ENCODE measurements at regions not wholly inside any gene's neighbourhood (a gene's known extent, or its start where the extent isn't known, plus 50 kb on each side); places are given as distances from the start of the nearest gene placed in this dataset.
"Not testable (repeated sequence)": the region's sequence is repeated elsewhere in the genome, so short reads cannot be mapped to it uniquely, and the experiment has no call there.

- Mint-ChIP-seq H3K4me1 (ENCODE audit: unreplicated experiment) (no peaks in the 10 kb centered on the region), H3K27ac (ENCODE audit: unreplicated experiment) (no peak overlapping the region), H3K36me3 (ENCODE audit: unreplicated experiment) (peaks cover 3% of the 10 kb centered on the region), H3K4me3 (ENCODE audit: unreplicated experiment) (no peak overlapping the region), H3K9me3 (ENCODE audit: unreplicated experiment) (no peaks in the 10 kb centered on the region), H3K27me3 (ENCODE audit: unreplicated experiment) (peaks cover 48% of the 10 kb centered on the region)
- DNase-seq (ENCODE audit: extremely low spot score, unreplicated experiment) = no peak
- no peak for TF ChIP-seq CTCF (IDR thresholded peaks at IDR 0.05)
Observed at GRCh38 chr2:236916181-236916580, 169.5 kb upstream of the COPS8 start.

DNA sequence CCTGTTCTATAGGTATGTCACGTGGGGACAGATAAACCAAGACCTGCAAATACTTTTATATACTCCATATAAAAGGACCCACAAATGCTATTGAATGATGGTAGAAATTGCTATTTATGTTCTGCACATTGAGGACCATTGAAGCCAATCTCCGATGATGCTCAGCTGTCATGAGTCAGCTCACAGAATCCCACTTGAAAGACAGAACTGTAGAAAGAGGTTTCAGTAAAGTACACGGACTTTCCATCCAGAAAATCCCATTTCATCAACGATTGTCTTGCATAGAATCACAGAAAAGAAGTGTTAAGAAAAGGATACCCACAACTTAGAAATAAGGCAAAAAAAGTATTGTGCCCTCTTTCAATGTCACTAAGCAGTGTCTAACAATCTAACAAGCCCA is 169.0 kb upstream of the COPS8 start:
- H3K27me3 Mint-ChIP-seq (ENCODE audit: unreplicated experiment) = peaks cover 45% of the 10 kb centered on the region
- H3K36me3 Mint-ChIP-seq (ENCODE audit: unreplicated experiment) = peaks cover 3% of the 10 kb centered on the region
- no peaks in the 10 kb centered on the region for H3K4me1 Mint-ChIP-seq (ENCODE audit: unreplicated experiment)
- DNase-seq (ENCODE audit: extremely low spot score, unreplicated experiment) = no peak
- H3K27ac Mint-ChIP-seq (ENCODE audit: unreplicated experiment) = no peak overlapping the region
- H3K4me3 Mint-ChIP-seq (ENCODE audit: unreplicated experiment) = no peak overlapping the region
- no peak for TF ChIP-seq CTCF (IDR thresholded peaks at IDR 0.05)
- no peaks in the 10 kb centered on the region for H3K9me3 Mint-ChIP-seq (ENCODE audit: unreplicated experiment)

GRCh38 chr2:236917164-236917563 is 168.5 kb upstream of the COPS8 start:
- Mint-ChIP-seq H3K27ac (ENCODE audit: unreplicated experiment) (no peak overlapping the region), H3K9me3 (ENCODE audit: unreplicated experiment) (no peaks in the 10 kb centered on the region), H3K27me3 (ENCODE audit: unreplicated experiment) (peaks cover 43% of the 10 kb centered on the region), H3K36me3 (ENCODE audit: unreplicated experiment) (peaks cover 3% of the 10 kb centered on the region), H3K4me3 (ENCODE audit: unreplicated experiment) (no peak overlapping the region), H3K4me1 (ENCODE audit: unreplicated experiment) (no peaks in the 10 kb centered on the region)
- DNase-seq (ENCODE audit: extremely low spot score, unreplicated experiment) = no peak
- TF ChIP-seq CTCF (IDR thresholded peaks at IDR 0.05) = no peak

GRCh38 chr2:236918545-236918944 is 167.1 kb upstream of the COPS8 start:
- no peak overlapping the region for H3K4me3 Mint-ChIP-seq (ENCODE audit: unreplicated experiment)
- no peaks in the 10 kb centered on the region for H3K4me1 Mint-ChIP-seq (ENCODE audit: unreplicated experiment)
- H3K27ac Mint-ChIP-seq (ENCODE audit: unreplicated experiment) = no peak overlapping the region
- peaks cover 3% of the 10 kb centered on the region for H3K36me3 Mint-ChIP-seq (ENCODE audit: unreplicated experiment)
- DNase-seq (ENCODE audit: extremely low spot score, unreplicated experiment) = no peak
- H3K9me3 Mint-ChIP-seq (ENCODE audit: unreplicated experiment) = no peaks in the 10 kb centered on the region
- H3K27me3 Mint-ChIP-seq (ENCODE audit: unreplicated experiment) = peaks cover 39% of the 10 kb centered on the region
- no peak for TF ChIP-seq CTCF (IDR thresholded peaks at IDR 0.05)

GRCh38 chr2:236919209-236919608 is 166.5 kb upstream of the COPS8 start:
- no peak for TF ChIP-seq CTCF (IDR thresholded peaks at IDR 0.05)
- DNase-seq (ENCODE audit: extremely low spot score, unreplicated experiment) = no peak
- Mint-ChIP-seq H3K36me3 (ENCODE audit: unreplicated experiment) (peaks cover 3% of the 10 kb centered on the region), H3K9me3 (ENCODE audit: unreplicated experiment) (no peaks in the 10 kb centered on the region), H3K4me1 (ENCODE audit: unreplicated experiment) (no peaks in the 10 kb centered on the region), H3K27me3 (ENCODE audit: unreplicated experiment) (peaks cover 42% of the 10 kb centered on the region), H3K4me3 (ENCODE audit: unreplicated experiment) (no peak overlapping the region), H3K27ac (ENCODE audit: unreplicated experiment) (no peak overlapping the region)

- not testable (repeated sequence) for DNase-seq (ENCODE audit: extremely low spot score, unreplicated experiment); H3K4me3 Mint-ChIP-seq (ENCODE audit: unreplicated experiment); H3K36me3 Mint-ChIP-seq (ENCODE audit: unreplicated experiment); H3K27ac Mint-ChIP-seq (ENCODE audit: unreplicated experiment); H3K9me3 Mint-ChIP-seq (ENCODE audit: unreplicated experiment); H3K4me1 Mint-ChIP-seq (ENCODE audit: unreplicated experiment)
- peaks cover 36% of the 10 kb centered on the region for H3K27me3 Mint-ChIP-seq (ENCODE audit: unreplicated experiment)
Observed at GRCh38 chr2:236919801-236920379, 165.8 kb upstream of the COPS8 start.

All from osteocyte (in vitro differentiated cells).